Pancreas (tissue), 10 donors: ENCODE measurements at regions not wholly inside any gene's neighbourhood (a gene's known extent, or its start where the extent isn't known, plus 50 kb on each side); places are given as distances from the start of the nearest gene placed in this dataset.

Source experiments
- ATAC-seq, 4 donors: fragments of 200-7000 bp; cut with Tn5 transposase; one replicate each; pipeline versions ENCODE4 v1.8.0 to v1.9.1; 2020; ENCODE audit warnings: mild to moderate bottlenecking in 4 of 4, moderate library complexity in 4 of 4
- DNase-seq, 6 donors: peaks; one replicate each; pipeline ENCODE4 v3.0.0-alpha.2; 2020
- FAIRE-seq: peaks from 2 replicates; lab custom pipeline; 2012; peaks lifted over from hg19 to GRCh38; lab: Jason Lieb, UNC
- H3K27ac ChIP-seq, 4 donors: fragments of 200-600 bp; sonication (generic); 1 replicate in 3 of 4; 2 replicates in 1 of 4; pipeline versions ENCODE4 v1.5.0 to v1.8.0; 2020
- H3K27me3 ChIP-seq, 4 donors: fragments of 200-600 bp; one replicate each; pipeline ENCODE4 v1.8.0; 2021
- H3K36me3 ChIP-seq, 3 donors: fragments of 200-600 bp; sonication (generic) in 1 of 3; one replicate each; pipeline versions ENCODE4 v1.5.0 to v1.8.0; 2020 to 2021
- H3K4me1 ChIP-seq, 3 donors: fragments of 200-600 bp; one replicate each; pipeline ENCODE4 v1.8.0; 2021
- H3K4me3 ChIP-seq, 4 donors: fragments of 200-600 bp; sonication (generic) in 2 of 4; one replicate each; pipeline versions ENCODE4 v1.5.0 to v1.8.0; 2020 to 2021
- H3K9me3 ChIP-seq, 4 donors: fragments of 200-600 bp; one replicate each; pipeline ENCODE4 v1.8.0; 2021
- WGBS, 2 donors: extraction: QIAGEN DNeasy Blood & Tissue Kit; methylation state at CpG; one replicate each; pipeline ENCODE4 v1.1.7; 2013; 5-methylcytosine and 5-hydroxymethylcytosine counted together
- intact Hi-C, 3 donors: fragments of 100-400 bp; cut with DNase I; formaldehyde crosslinking; loops; one replicate each; pipeline versions ENCODE4 v1.11.1 to v1.14.2; 2022
- TF ChIP-seq, protein P1 (sequence below), 4 donors: fragments of 200-600 bp; sonication (generic) in 3 of 4; IDR thresholded peaks; one replicate each; pipeline versions ENCODE4 v1.5.0 to v1.8.0; 2021; ENCODE audit warnings: antibody characterized with exemption in 4 of 4
- donor health status: healthy with polysubstance abuse.
- donor health status: DM: no; HTN: no; CAD: no; lungs with moderate emphysema.
- donor health status: DM: no; HTN: no; CAD: no.
- donor health status: control.
- donor health status: control.
- donor health status: Bipolar disorder and iron deficiency.
- donor health status: DM: yes; HTN: yes; CAD: no.
- donor health status: DM: no; HTN: no; CAD: no.
- donor health status: DM: no; HTN: no; CAD: no.
- donor health status: DM: yes; HTN: yes; CAD: no.

DNA sequence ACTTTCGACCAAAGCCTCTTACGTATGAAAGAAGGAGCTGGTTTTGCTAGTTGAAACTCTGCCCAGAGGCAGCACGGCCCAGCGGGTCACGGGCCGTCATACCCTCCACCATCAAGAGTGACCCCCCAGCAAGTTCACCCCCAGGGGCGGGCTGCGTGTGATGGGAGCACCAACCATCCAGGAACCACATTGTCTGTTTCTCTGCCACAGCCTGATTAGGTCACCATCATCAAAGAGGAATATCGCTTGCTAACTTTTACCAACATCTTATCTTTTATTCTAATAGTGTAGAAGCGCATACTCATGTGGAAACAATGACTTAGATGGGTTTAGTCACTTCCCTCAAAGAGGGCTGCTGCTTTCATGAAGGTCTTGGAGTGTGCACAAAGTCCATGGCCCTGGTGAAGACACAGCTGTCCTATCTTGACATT lies 116.6 kb upstream of the SMIM21 start:
- Histone ChIP-seq H3K27ac (no peak overlapping the region), H3K27me3 (peaks cover 0 to 10% (median 0%) of the 10 kb centered on the region in 4 donors), H3K4me3 (no peak overlapping the region), H3K36me3 (no peaks in the 10 kb centered on the region), H3K4me1 (no peaks in the 10 kb centered on the region), H3K9me3 (no peaks in the 10 kb centered on the region)
- TF ChIP-seq, protein P1, sequence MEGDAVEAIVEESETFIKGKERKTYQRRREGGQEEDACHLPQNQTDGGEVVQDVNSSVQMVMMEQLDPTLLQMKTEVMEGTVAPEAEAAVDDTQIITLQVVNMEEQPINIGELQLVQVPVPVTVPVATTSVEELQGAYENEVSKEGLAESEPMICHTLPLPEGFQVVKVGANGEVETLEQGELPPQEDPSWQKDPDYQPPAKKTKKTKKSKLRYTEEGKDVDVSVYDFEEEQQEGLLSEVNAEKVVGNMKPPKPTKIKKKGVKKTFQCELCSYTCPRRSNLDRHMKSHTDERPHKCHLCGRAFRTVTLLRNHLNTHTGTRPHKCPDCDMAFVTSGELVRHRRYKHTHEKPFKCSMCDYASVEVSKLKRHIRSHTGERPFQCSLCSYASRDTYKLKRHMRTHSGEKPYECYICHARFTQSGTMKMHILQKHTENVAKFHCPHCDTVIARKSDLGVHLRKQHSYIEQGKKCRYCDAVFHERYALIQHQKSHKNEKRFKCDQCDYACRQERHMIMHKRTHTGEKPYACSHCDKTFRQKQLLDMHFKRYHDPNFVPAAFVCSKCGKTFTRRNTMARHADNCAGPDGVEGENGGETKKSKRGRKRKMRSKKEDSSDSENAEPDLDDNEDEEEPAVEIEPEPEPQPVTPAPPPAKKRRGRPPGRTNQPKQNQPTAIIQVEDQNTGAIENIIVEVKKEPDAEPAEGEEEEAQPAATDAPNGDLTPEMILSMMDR (IDR thresholded peaks at IDR 0.05) = no peak
- WGBS, 2 donors = 69 to 87% methylated on average over 10 of the region's 10 CpGs
- DNase-seq (no peak), ATAC-seq (no peak), FAIRE-seq (no peak)
- intact Hi-C loops = no loop called here

DNA sequence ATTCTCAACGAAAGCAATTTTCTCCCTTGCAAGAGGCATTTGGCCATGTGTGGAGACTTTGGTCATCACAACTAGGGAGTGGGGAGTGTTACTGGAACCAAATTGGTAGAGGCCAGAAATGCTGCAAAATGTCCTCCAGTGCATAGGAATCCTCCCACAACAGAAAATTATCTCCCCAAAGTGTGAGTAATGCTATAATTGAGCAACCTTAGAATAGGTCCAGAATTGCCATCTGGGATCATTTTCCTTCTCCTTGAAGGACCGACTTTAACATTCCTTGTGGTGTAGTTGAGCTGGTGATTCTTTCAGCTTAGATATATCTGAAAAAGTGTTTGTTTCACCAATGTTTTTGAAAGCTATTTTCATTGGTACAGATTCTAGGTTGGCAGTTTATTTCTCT lies 111.2 kb upstream of the SMIM21 start:
- WGBS, 2 donors = 72 to 91% methylated on average over 2 of the region's 2 CpGs
- Histone ChIP-seq H3K27ac (no peak overlapping the region), H3K27me3 (peaks cover 0 to 17% (median 0%) of the 10 kb centered on the region in 4 donors), H3K36me3 (no peaks in the 10 kb centered on the region), H3K9me3 (no peaks in the 10 kb centered on the region), H3K4me1 (no peaks in the 10 kb centered on the region), H3K4me3 (no peak overlapping the region)
- ATAC-seq = peak in 1 of 4 donors; percentile 36
- no peak for DNase-seq
- FAIRE-seq = no peak
- TF ChIP-seq, protein P1 (IDR thresholded peaks at IDR 0.05) = no peak
- intact Hi-C loops = no loop called here

DNA sequence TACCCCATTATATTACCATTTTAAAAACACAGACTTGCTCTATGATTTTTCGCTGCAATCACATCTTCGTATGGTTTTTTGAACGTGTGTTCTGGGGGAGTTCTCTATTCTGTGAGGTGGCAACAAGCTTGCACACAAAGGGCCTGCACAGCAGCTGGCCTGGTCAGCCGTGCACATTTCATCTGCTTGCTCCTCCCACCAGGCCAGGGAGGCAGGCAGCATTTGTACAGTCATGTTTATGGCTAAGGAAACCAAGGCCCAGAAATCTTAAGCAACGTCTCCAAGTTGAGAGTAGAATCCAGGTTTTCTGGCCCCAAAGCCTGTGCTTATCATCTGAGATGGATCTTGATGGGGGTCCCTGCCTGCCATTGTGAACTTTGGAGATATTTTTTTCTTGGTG lies 106.4 kb upstream of the SMIM21 start:
- H3K36me3 ChIP-seq = no peaks in the 10 kb centered on the region
- TF ChIP-seq, protein P1 (IDR thresholded peaks at IDR 0.05) = no peak
- WGBS, 2 donors = 56 to 68% methylated on average over 5 of the region's 5 CpGs
- no peak for DNase-seq
- no peak for FAIRE-seq
- no peak for ATAC-seq
- H3K27ac ChIP-seq = no peak overlapping the region
- H3K4me3 ChIP-seq = no peak overlapping the region
- no peaks in the 10 kb centered on the region for H3K4me1 ChIP-seq
- intact Hi-C loops = no loop called here
- H3K9me3 ChIP-seq = no peaks in the 10 kb centered on the region
- H3K27me3 ChIP-seq = peaks cover 0 to 6% (median 0%) of the 10 kb centered on the region in 4 donors

DNA sequence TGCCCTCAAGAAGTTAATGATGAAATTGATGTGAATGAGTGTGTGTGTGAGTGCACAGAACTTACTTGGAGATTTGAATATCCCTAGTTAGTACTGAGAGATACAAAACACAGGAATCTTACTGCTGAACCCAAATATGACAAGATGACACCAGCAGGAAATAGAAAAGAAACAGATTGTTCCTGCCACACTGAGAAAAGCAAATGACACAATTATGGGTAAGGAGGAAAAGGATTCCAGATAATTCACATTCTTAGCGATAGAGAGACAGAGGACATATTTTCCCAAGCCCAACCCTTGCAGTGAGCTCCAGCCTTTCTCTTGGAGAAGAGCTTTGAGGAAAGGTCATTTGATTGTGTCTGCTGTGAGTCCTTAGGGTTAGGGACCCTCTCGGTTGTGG lies 105.7 kb upstream of the SMIM21 start:
- DNase-seq = no peak
- H3K4me1 ChIP-seq = no peaks in the 10 kb centered on the region
- TF ChIP-seq, protein P1 (IDR thresholded peaks at IDR 0.05) = no peak
- intact Hi-C loops = no loop called here
- no peaks in the 10 kb centered on the region for H3K9me3 ChIP-seq
- peaks cover 0 to 3% (median 0%) of the 10 kb centered on the region in 4 donors for H3K27me3 ChIP-seq
- no peak for ATAC-seq
- H3K36me3 ChIP-seq = no peaks in the 10 kb centered on the region
- no peak overlapping the region for H3K4me3 ChIP-seq
- 53 to 63% methylated on average over 2 of the region's 2 CpGs for WGBS, 2 donors
- no peak for FAIRE-seq
- no peak overlapping the region for H3K27ac ChIP-seq

DNA sequence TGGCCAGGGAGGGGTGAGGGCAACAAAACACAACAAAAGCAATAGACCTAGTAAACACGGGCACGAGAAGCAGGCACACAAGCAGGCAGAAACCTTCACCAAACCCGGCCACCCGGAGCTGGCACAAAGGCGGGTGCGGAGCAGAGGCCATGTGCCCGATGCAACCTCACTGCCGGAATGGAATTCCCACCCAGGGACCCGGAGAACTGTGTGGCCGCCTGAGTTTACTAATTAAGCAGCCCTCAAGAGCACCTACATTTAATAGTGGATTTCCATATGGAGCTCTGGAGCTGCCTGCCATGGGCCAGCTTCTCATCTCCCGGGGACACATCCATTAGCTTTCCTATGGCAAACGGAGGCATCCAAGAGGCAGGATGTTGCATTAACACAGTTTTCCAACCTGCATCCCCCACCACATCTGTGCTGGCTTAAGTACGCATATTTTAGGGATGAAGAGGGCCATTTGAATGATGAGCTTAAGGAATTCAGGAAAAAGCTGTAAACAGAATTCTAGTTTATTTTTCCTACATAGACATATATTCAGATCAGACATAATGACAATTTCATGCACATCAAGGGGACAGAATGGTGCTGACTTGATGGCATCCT lies 104.5 kb upstream of the SMIM21 start:
- intact Hi-C loops = no loop called here
- ATAC-seq (no peak), FAIRE-seq (no peak)

More for the DNA sequence above, 104.5 kb upstream of the SMIM21 start:
- Histone ChIP-seq H3K27me3 (no peaks in the 10 kb centered on the region), H3K4me3 (no peak overlapping the region), H3K4me1 (no peaks in the 10 kb centered on the region), H3K9me3 (no peaks in the 10 kb centered on the region), H3K36me3 (no peaks in the 10 kb centered on the region), H3K27ac (no peak overlapping the region)
- WGBS, 2 donors = 82 to 88% methylated on average over 13 of the region's 13 CpGs
- TF ChIP-seq, protein P1 (IDR thresholded peaks at IDR 0.05) = no peak
- peak in 1 of 6 donors; percentile 31 for DNase-seq
